GM12891 (cell line): ENCODE measurements at regions not wholly inside any gene's neighbourhood (a gene's known extent, or its start where the extent isn't known, plus 50 kb on each side); places are given as distances from the start of the nearest gene placed in this dataset.

Experiments
- DNase-seq: peaks from one replicate; pipeline ENCODE4 v3.0.0; 2011; ENCODE audit warnings: low spot score; ENCODE audit not compliant: insufficient read length
- FAIRE-seq: peaks from 2 replicates; lab custom pipeline; 2011; peaks lifted over from hg19 to GRCh38; lab: Jason Lieb, UNC
- PAX5 ChIP-seq: IDR thresholded peaks from 2 replicates; pipeline ENCODE4 v1.6.1; 2011; ENCODE audit warnings: low read length, moderate library complexity, mild to moderate bottlenecking; ENCODE audit not compliant: insufficient read depth, severe bottlenecking
- POLR2A ChIP-seq: IDR thresholded peaks from 2 replicates; pipeline ENCODE4 v1.6.1; 2011; ENCODE audit warnings: low read depth, low read length, control low read depth
- POLR2AphosphoS5 ChIP-seq: IDR thresholded peaks from 2 replicates; pipeline ENCODE4 v1.6.1; 2011; ENCODE audit warnings: low read depth, low read length, control low read depth
- POU2F2 ChIP-seq: IDR thresholded peaks from 2 replicates; pipeline ENCODE4 v1.6.1; 2011; ENCODE audit warnings: low read depth, mild to moderate bottlenecking, control low read depth, low read length, moderate library complexity
- SPI1 ChIP-seq: IDR thresholded peaks from 2 replicates; pipeline ENCODE4 v1.6.1; 2011; ENCODE audit warnings: low read depth, low read length, control low read depth
- TAF1 ChIP-seq: IDR thresholded peaks from 2 replicates; pipeline ENCODE4 v1.6.1; 2011; ENCODE audit warnings: low read depth, low read length, control low read depth

GRCh38 chr13:24035411-24035810 is 125.1 kb upstream of the SPATA13 start:
- DNase-seq: no peak
- TF ChIP-seq POU2F2 (no peak), PAX5 (no peak), POLR2A (no peak), POLR2AphosphoS5 (no peak), SPI1 (no peak), TAF1 (no peak)
- FAIRE-seq: no peak

DNA sequence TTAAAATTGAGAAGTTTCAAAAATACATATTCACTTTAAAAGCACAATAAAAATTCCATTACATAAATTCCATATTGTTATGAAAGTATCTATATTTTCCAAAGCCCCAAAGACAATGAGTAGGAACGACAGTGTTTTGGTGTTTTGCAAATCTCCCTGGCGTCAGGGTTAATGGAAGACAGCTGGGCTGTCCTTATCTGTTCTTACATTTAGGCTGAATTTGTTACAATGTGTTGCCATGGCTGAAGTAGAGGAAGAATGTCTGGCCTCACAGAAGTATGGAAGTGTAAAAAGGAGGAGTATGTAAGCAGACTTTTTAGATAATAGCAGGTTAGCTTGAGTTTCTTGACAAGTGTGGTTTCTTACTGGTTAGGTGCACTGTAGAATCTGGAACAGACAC is 124.4 kb upstream of the SPATA13 start:
- DNase-seq (no peak), FAIRE-seq (no peak)
- TF ChIP-seq POLR2AphosphoS5 (no peak), POU2F2 (no peak), SPI1 (no peak), TAF1 (no peak), POLR2A (no peak), PAX5 (no peak)

DNA sequence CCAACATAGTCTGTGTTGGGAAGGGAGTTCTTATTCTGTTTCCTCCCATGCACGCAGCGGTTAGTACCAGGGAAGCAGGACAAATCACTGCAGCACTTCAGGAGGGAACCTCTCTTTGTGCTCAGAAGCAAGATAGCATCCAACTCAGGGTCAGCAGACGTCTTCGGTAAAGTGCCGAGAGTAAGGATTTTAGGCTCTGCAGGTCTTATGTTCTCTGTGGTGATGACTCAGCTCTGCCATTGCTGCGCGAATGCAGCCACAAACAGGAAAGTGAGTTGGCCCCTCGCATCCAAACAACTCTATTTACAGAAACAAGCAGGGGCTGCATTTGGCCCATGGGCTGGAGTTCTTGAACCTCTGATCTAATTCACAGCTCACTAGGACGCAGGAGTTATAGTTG is 122.1 kb upstream of the SPATA13 start:
- FAIRE-seq (no peak), DNase-seq (no peak)

DNA sequence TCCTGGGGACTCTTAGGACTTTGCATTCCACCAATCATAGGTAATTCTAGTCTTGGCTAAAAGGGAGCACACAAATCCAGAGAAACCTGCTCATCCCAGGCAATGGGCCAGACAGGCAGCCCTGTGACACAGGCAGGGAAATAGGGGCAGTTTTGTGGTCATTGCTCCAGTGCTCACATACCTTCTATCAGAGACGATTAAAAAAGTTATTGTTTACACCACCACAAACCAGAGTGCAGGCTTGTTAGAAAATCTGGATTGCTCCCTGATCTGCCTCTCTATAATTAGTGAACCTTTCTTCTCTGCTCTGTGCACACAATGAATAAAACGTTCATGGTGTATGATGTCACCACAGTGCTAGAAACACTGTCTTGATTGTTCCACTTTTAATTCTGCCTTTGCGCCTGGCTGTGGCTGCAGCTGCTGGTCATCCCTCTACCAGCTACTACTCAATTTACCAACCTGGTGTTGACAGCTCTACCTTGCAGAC is 121.6 kb upstream of the SPATA13 start:
- no peak for TF ChIP-seq TAF1
- FAIRE-seq (no peak), DNase-seq (no peak)

More for the DNA sequence above, 122.1 kb upstream of the SPATA13 start:
- TF ChIP-seq PAX5 (no peak), TAF1 (no peak), POU2F2 (no peak), SPI1 (no peak), POLR2AphosphoS5 (no peak), POLR2A (no peak)

DNA sequence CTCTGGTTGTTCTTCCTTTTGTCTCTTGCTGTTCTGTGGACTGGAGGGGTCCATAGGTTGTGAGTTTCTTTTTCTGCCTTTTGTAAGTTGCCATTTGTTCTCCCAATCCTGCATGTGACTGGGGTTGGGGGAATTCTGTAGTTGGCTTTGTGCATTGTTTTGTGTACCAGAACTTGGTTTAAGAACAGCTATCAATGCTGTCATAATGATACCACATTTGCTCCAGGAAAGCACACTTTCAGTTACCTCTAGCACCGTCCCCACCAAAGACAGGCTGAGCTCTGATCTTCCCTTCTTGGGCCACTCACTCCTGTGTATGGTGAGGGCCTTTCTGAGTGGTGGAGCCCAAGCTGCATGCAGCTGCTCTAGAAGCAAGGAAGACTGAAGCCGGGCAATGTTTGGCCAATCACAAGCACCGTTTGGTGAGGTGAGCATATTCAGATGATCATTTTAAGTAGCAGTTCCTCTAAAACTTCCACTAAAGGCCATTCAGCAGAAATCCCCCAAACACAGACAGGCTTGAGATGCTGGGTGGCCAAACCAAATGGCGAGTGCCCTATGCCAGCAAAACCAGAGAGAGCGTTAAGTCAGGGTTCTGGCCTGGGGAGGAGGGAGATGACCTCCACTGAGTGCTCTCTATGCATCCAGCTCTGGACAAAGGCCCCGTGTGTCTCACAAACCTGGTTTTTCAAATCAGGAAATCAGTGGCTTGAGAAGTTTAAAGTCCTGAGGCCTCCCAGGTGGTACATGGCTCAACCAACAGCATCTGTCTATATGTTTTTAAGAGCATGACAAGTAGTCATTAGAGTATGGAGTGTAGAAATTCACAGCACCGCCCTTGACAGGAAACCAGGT is 120.7 kb upstream of the SPATA13 start:
- peak; percentile 70 for TF ChIP-seq SPI1
- TF ChIP-seq PAX5: no peak
- no peak for TF ChIP-seq POU2F2
- TF ChIP-seq POLR2A: no peak
- DNase-seq (no peak), FAIRE-seq (peak; percentile 85)

GRCh38 chr13:24040835-24041234 is 119.7 kb upstream of the SPATA13 start:
- FAIRE-seq (no peak), DNase-seq (no peak)
- TF ChIP-seq POU2F2 (no peak), SPI1 (no peak), POLR2AphosphoS5 (no peak), PAX5 (no peak), TAF1 (no peak), POLR2A (no peak)

DNA sequence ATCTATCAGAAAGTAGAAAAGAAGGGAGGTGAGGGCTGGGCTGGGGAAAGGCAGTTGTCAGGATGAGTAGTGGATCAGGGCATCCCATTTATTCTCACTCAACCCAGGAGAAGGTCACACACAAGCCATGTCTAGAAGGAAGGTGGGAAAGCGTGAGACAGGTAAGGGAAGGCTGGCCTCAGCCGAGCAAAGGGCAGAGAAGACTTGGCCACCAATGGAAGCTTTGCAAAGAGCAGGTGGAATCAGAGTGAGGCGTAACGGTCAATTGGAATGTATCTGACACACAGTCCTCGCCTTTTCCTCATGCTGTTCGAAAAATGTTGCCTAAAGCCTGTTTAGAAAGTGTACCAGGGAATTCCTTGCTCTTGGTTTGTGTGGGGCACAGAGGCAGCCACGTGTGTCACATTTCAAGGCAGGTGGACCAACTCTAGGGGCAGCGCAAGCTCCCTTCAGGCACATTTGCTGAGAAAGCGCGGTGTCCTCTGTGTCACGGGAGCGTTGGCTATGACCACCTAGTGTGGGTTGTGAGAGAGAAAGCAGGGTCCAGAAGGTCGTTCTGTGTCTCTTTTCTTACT is 118.8 kb upstream of the SPATA13 start:
- no peak for DNase-seq
- no peak for FAIRE-seq
- TF ChIP-seq SPI1 (no peak), PAX5 (no peak), POLR2A (no peak), TAF1 (no peak), POU2F2 (no peak), POLR2AphosphoS5 (no peak)

DNA sequence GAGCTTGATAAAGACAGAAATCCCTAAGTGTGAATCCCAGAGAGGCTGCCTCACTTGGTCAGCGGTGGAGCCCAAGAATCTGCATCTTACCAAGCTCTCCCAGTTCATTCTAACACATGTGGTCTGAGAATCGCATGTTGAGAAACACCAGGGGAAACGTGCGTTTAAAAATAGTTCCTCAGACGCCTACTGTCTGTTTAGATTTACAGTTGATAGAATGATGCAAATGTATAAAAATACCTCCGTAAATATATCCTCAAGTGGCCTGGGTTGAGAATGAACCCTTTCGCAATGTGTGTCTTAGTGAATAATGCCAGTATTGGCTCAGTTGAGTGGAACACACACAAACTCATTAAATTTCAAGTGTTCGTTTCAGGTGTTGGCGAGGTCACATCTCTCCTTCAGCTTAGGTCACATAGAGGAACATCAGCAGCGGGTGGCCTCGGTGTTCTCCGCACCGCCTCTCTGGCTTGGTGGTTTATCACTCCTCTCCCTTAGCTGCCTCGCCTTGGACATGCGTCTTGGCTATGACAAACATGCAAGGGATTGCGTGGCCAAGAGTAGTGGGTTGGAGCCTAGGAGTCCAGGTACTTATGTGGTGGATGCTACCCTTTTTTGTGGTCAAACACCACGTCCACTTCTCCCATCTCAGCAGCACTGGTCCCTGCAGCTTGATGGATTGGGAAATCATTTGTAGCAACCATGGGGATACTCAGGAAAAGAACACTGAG is 117.6 kb upstream of the SPATA13 start:
- FAIRE-seq: no peak
- DNase-seq: no peak
- TF ChIP-seq POU2F2: no peak
- TF ChIP-seq TAF1: no peak
- TF ChIP-seq POLR2A: no peak
- no peak for TF ChIP-seq POLR2AphosphoS5
- no peak for TF ChIP-seq SPI1
- no peak for TF ChIP-seq PAX5

DNA sequence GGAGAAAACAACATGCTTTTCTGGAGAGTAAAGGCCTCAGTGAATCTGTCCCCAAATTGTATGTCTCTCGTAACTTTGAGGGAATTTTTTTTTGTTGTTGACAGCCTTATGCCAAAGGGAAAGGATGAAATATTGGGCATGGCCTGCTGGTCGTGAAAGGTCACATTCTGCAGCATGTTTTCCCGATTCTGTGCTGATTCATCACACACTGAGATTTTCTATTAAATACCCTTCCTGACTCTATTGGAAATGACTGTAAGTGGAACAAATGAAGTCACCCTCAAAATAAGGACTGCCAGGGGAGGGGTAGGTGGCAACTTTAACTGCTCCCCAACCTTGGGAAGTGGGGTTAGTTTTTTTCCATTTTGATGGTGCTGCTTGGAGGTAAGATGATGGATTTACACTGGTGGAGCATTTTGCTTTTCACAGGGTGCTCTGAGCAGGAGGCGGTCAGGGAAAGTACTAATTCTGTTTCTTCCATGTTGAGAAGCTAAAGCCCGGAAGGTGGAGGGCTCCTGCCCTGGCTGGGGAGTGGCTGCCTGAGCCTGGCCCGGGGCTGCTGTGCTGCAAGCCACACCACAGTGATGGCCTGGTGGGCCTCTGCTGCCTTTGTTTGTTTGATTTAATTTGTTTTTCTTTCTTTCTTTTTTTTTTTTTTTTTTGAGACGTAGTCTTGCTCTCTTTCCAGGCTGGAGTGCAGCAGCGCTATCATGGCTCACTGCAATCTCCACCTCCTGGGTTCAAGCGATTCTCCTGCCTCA is 116.8 kb upstream of the SPATA13 start:
- TF ChIP-seq POLR2AphosphoS5: no peak
- no peak for TF ChIP-seq POU2F2
- no peak for TF ChIP-seq TAF1
- no peak for TF ChIP-seq SPI1
- no peak for TF ChIP-seq PAX5
- no peak for TF ChIP-seq POLR2A
- DNase-seq (no peak), FAIRE-seq (no peak)

- TF ChIP-seq SPI1 (no peak), POLR2AphosphoS5 (no peak), PAX5 (no peak), TAF1 (no peak)
- DNase-seq (no peak), FAIRE-seq (no peak)
These were observed 114.9 kb upstream of the SPATA13 start for GRCh38 chr13:24045597-24045996.
